K562 (cell line): ENCODE measurements at regions not wholly inside any gene's neighbourhood (a gene's known extent, or its start where the extent isn't known, plus 50 kb on each side); places are given as distances from the start of the nearest gene placed in this dataset.

ENCODE experiments used
- ATAC-seq: fragments of 200-7000 bp; cut with Tn5 transposase; 3 replicates; pipeline ENCODE4 v1.9.1; 2020; ENCODE audit warnings: moderate library complexity
- BruUV-seq: library from RNA; stranded (reverse); fragments of 400-500 nt; replicated peaks from 2 replicates; lab custom pipeline; 2021; lab: Mats Ljungman, UMichigan
- CTCF ChIA-PET: fragments of 300-600 bp; formaldehyde crosslinking; extraction: SDS; loops from one replicate; lab custom pipeline; 2021; ENCODE audit warnings: low intra/inter-chr PET ratio; lab: Yijun Ruan, JAX
- POLR2A ChIA-PET: fragments of 300-600, 350-650 bp; sonication (Branson Sonifier 250); formaldehyde crosslinking; extraction: SDS; loops from one replicate; lab custom pipeline; 2021; ENCODE audit warnings: antibody characterized with exemption, inconsistent platforms; lab: Yijun Ruan, JAX
- DNase-seq, 4 experiments: peaks; one replicate each; pipeline versions ENCODE4 v3.0.0 to v3.0.0-alpha.2; 2011 to 2018; ENCODE audit warnings: low spot score in 3 of 4, mixed read lengths in 3 of 4; ENCODE audit errors: extremely low read depth in 1 of 4
- FAIRE-seq: peaks from 2 replicates; lab custom pipeline; 2011; peaks lifted over from hg19 to GRCh38; lab: Jason Lieb, UNC
- H2AFZ ChIP-seq: 2 replicates; pipeline ENCODE4 v1.6.0; 2011; ENCODE audit warnings: low read depth, low read length, control low read depth, inconsistent platforms
- H3K27ac ChIP-seq: fragments of 200-600 bp; 3 replicates; pipeline ENCODE4 v1.8.0; 2011; ENCODE audit warnings: low read depth, mild to moderate bottlenecking, control low read depth, inconsistent platforms, low read length, moderate library complexity, mixed read lengths; ENCODE audit errors: extremely low read depth
- H3K27me3 ChIP-seq, 2 experiments: fragments of 300-600 bp in 1 of 2; 2 replicates in 1 of 2; 3 replicates in 1 of 2; pipeline versions ENCODE4 v1.6.0 to v1.8.0; 2011; ENCODE audit warnings: inconsistent platforms in 2 of 2, low read length in 2 of 2, mild to moderate bottlenecking in 1 of 2, mixed read lengths in 1 of 2, moderate library complexity in 1 of 2; ENCODE audit not compliant: control insufficient read depth in 2 of 2, insufficient read depth in 2 of 2
- H3K36me3 ChIP-seq: fragments of 300-600 bp; 3 replicates; pipeline ENCODE4 v1.8.0; 2011; ENCODE audit warnings: mild to moderate bottlenecking, low read length, inconsistent platforms; ENCODE audit not compliant: control insufficient read depth, insufficient read depth
- H3K4me1 ChIP-seq, 2 experiments: fragments of 200-600 bp in 1 of 2; replicated peaks in 1 of 2; 2 replicates in 1 of 2; 3 replicates in 1 of 2; pipeline versions ENCODE4 v1.5.1 to v1.8.0; 2011; ENCODE audit warnings: inconsistent platforms in 2 of 2, low read length in 2 of 2, mild to moderate bottlenecking in 1 of 2, mixed read lengths in 1 of 2, moderate library complexity in 1 of 2; ENCODE audit not compliant: control insufficient read depth in 2 of 2, insufficient read depth in 2 of 2
- H3K4me2 ChIP-seq: 2 replicates; pipeline ENCODE4 v1.6.1; 2011; ENCODE audit warnings: low read length, control low read depth, inconsistent platforms, mixed read lengths; ENCODE audit not compliant: insufficient read depth
- H3K4me3 ChIP-seq: fragments of 200-600 bp; sonication (generic), shearing (Covaris generic); 2 replicates; pipeline ENCODE4 v1.5.1; 2016; ENCODE audit warnings: control low read depth, inconsistent platforms
- H3K79me2 ChIP-seq: fragments of 200-600 bp; 3 replicates; pipeline ENCODE4 v1.8.0; 2011; ENCODE audit warnings: low read length, inconsistent platforms; ENCODE audit not compliant: control insufficient read depth, insufficient read depth
- H3K9ac ChIP-seq, 2 experiments: 2 replicates each; pipeline versions ENCODE4 v1.6.0 to v1.6.1; 2011; ENCODE audit warnings: low read depth in 2 of 2, low read length in 2 of 2, control low read depth in 1 of 2, inconsistent platforms in 1 of 2, mild to moderate bottlenecking in 1 of 2, mixed read lengths in 1 of 2; ENCODE audit not compliant: insufficient read depth in 1 of 2
- H3K9me1 ChIP-seq: one replicate; pipeline ENCODE4 v1.6.0; 2011; ENCODE audit warnings: inconsistent platforms, mild to moderate bottlenecking, low read length, moderate library complexity; ENCODE audit not compliant: control insufficient read depth, insufficient read depth
- H3K9me3 ChIP-seq: replicated peaks from 2 replicates; pipeline ENCODE4 v1.5.1; 2011; ENCODE audit warnings: low read depth, low read length, inconsistent platforms; ENCODE audit not compliant: control insufficient read depth, insufficient read depth
- H4K20me1 ChIP-seq: replicated peaks from 2 replicates; pipeline ENCODE4 v1.6.1; 2011; ENCODE audit warnings: low read length, inconsistent platforms, mixed read lengths; ENCODE audit not compliant: control insufficient read depth, insufficient read depth
- ARID1B ChIP-seq: fragments of 450-650 bp; IDR thresholded peaks from 2 replicates; pipeline ENCODE4 v1.6.1; 2016; ENCODE audit warnings: antibody characterized with exemption, mild to moderate bottlenecking, inconsistent platforms
- BDP1 ChIP-seq: IDR thresholded peaks from 3 replicates; pipeline ENCODE4 v1.6.1; 2011; ENCODE audit not compliant: insufficient read length, insufficient read depth
- BRD9 ChIP-seq: fragments of 450-650 bp; IDR thresholded peaks from 2 replicates; pipeline ENCODE4 v1.6.1; 2018; ENCODE audit warnings: low read depth; ENCODE audit not compliant: partially characterized antibody
- CC2D1A ChIP-seq: fragments of 450-650 bp; IDR thresholded peaks from 2 replicates; pipeline ENCODE4 v1.6.1; 2017; ENCODE audit warnings: mild to moderate bottlenecking
- HNRNPLL ChIP-seq: fragments of 200-400 bp; formaldehyde crosslinking; IDR thresholded peaks from 2 replicates; pipeline ENCODE4 v1.6.1; 2017; ENCODE audit warnings: low read length, low read depth, mild to moderate bottlenecking; ENCODE audit not compliant: poor library complexity, severe bottlenecking
- ILK ChIP-seq: fragments of 450-650 bp; IDR thresholded peaks from 2 replicates; pipeline ENCODE4 v1.6.1; 2016; ENCODE audit warnings: missing genetic modification characterization, low read depth, mild to moderate bottlenecking, missing compliant biosample characterization, moderate library complexity, borderline replicate concordance
- POLR2AphosphoS2 ChIP-seq: IDR thresholded peaks from 2 replicates; pipeline ENCODE4 v1.6.1; 2012; ENCODE audit warnings: low read length, improper control_type of control experiment
- TCF7L2 ChIP-seq: fragments of 150-350 bp; IDR thresholded peaks from 2 replicates; pipeline ENCODE4 v1.6.1; 2016; ENCODE audit warnings: low read depth, mild to moderate bottlenecking, low read length, moderate library complexity
- ZNF134 ChIP-seq: fragments of 250-450 bp; sonication (Bioruptor Pico); conservative IDR thresholded peaks from 2 replicates; pipeline ENCODE4 v1.4.0; 2020
- ZNF347 ChIP-seq: fragments of 450-650 bp; formaldehyde crosslinking; IDR thresholded peaks from 2 replicates; pipeline ENCODE4 v1.4.0; 2020; ENCODE audit warnings: low read depth, mild to moderate bottlenecking, moderate library complexity
- WGBS: fragments of 100-300 bp; shearing (Covaris generic); methylation state at CpG from one replicate; pipeline ENCODE4 v1.1.6; 2016; ENCODE audit warnings: low coverage, mixed read lengths; ENCODE audit not compliant: insufficient coverage; ENCODE audit errors: missing lambda C conversion rate; 5-methylcytosine and 5-hydroxymethylcytosine counted together
- in situ Hi-C: fragments of 300-500 bp; cut with MboI; formaldehyde crosslinking; loops from 4 replicates; pipeline ENCODE4 v1.15.0; 2018; ENCODE audit warnings: inconsistent platforms, mixed read lengths
- intact Hi-C: fragments of 100-400 bp; cut with micrococcal nuclease; formaldehyde crosslinking; loops from 2 replicates; pipeline ENCODE4 v1.14.2; 2022
- TF ChIP-seq, protein P1 (sequence below): fragments of 250-450 bp; sonication (Bioruptor Pico); IDR thresholded peaks from 2 replicates; pipeline ENCODE4 v1.8.0; 2022; ENCODE audit warnings: inconsistent platforms, mild to moderate bottlenecking, moderate library complexity, borderline replicate concordance
- TF ChIP-seq, protein P2 (sequence below): sonication (generic); formaldehyde crosslinking; IDR thresholded peaks from 2 replicates; pipeline ENCODE4 v1.8.0; 2022; ENCODE audit warnings: missing genetic modification reagents, mild to moderate bottlenecking, borderline replicate concordance

DNA sequence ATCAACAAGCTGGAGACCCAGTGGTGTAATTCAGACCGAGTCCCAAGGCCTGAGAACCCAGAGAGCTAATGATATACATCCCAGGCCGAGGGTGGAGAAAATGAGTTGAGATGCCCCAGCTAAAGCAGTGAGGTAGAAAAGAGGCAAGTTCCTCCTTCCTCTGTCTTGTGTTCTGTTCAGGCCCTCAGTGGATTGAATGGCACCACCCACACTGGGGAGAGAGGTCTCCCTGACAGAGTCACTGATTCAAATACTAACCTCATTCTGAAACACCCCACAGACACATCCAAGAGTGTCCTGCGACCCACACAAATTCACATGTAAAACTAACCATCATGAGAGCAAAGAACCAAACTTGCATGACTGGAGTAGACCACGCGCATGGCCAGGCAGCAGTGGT is 215.3 kb downstream of the ANAPC1 start:
- Histone ChIP-seq H3K4me1 (peaks cover 0 to 6% of the 10 kb centered on the region in 2 experiments; a peak in 4 of 5 replicates), H3K9me3 (no peaks in the 10 kb centered on the region; the same call in 1 of the 2 replicates), H3K9me1 (no peaks in the 10 kb centered on the region), H3K4me3 (no peak overlapping the region), H3K27ac (no peak overlapping the region), H3K36me3 (no peaks in the 10 kb centered on the region; the same call in 2 of the 3 replicates), H3K27me3 (no peaks in the 10 kb centered on the region), H4K20me1 (no peaks in the 10 kb centered on the region), H3K79me2 (no peaks in the 10 kb centered on the region), H3K9ac (no peak overlapping the region), H3K4me2 (no peak overlapping the region), H2AFZ (no peak overlapping the region)
- POLR2A ChIA-PET, result interaction anchor here (1.6 kb wide), 1 partner anchor 10 kb away, joined by 7 read pairs; no protein-coding TSS in a partner anchor
- in situ Hi-C loops, result no loop called here
- no peak for TF ChIP-seq ZNF347 (CRISPR knock-in tag)
- TF ChIP-seq BDP1, result no peak
- TF ChIP-seq TCF7L2, result no peak
- TF ChIP-seq, protein P1, sequence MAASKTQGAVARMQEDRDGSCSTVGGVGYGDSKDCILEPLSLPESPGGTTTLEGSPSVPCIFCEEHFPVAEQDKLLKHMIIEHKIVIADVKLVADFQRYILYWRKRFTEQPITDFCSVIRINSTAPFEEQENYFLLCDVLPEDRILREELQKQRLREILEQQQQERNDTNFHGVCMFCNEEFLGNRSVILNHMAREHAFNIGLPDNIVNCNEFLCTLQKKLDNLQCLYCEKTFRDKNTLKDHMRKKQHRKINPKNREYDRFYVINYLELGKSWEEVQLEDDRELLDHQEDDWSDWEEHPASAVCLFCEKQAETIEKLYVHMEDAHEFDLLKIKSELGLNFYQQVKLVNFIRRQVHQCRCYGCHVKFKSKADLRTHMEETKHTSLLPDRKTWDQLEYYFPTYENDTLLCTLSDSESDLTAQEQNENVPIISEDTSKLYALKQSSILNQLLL (CRISPR knock-in tag), result no peak
- TF ChIP-seq HNRNPLL, result no peak
- TF ChIP-seq BRD9, result no peak
- TF ChIP-seq ZNF134 (CRISPR knock-in tag), result no peak
- TF ChIP-seq ILK (tag), result no peak
- no peak for TF ChIP-seq POLR2AphosphoS2
- TF ChIP-seq ARID1B, result no peak
- TF ChIP-seq, protein P2, sequence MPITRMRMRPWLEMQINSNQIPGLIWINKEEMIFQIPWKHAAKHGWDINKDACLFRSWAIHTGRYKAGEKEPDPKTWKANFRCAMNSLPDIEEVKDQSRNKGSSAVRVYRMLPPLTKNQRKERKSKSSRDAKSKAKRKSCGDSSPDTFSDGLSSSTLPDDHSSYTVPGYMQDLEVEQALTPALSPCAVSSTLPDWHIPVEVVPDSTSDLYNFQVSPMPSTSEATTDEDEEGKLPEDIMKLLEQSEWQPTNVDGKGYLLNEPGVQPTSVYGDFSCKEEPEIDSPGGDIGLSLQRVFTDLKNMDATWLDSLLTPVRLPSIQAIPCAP (CRISPR knock-in tag), result no peak
- no peak for TF ChIP-seq CC2D1A
- DNase-seq (no peak), ATAC-seq (no peak), FAIRE-seq (no peak)
- 61% methylated on average over 5 of the region's 5 CpGs for WGBS
- intact Hi-C loops, result loop anchor here (5.0 kb wide), 1 partner anchor 551 kb away; no protein-coding TSS in a partner anchor
- BruUV-seq, result no TSS peak
- CTCF ChIA-PET, result no interaction called here
